Lower leg skin (tissue), 3 donors: ENCODE measurements at regions not wholly inside any gene's neighbourhood (a gene's known extent, or its start where the extent isn't known, plus 50 kb on each side); places are given as distances from the start of the nearest gene placed in this dataset.

Source experiments
- POLR2A ChIP-seq, 2 donors: fragments of 450-650 bp; IDR thresholded peaks; one replicate each; pipeline ENCODE4 v1.6.1; 2016 to 2017; ENCODE audit warnings: antibody characterized with exemption in 2 of 2, mild to moderate bottlenecking in 1 of 2, moderate library complexity in 1 of 2
- TF ChIP-seq, protein P1 (sequence below), 3 donors: fragments of 450-650 bp; IDR thresholded peaks; one replicate each; pipeline ENCODE4 v1.5.1; 2016; ENCODE audit warnings: antibody characterized with exemption in 3 of 3, mild to moderate bottlenecking in 3 of 3, moderate library complexity in 2 of 3

DNA sequence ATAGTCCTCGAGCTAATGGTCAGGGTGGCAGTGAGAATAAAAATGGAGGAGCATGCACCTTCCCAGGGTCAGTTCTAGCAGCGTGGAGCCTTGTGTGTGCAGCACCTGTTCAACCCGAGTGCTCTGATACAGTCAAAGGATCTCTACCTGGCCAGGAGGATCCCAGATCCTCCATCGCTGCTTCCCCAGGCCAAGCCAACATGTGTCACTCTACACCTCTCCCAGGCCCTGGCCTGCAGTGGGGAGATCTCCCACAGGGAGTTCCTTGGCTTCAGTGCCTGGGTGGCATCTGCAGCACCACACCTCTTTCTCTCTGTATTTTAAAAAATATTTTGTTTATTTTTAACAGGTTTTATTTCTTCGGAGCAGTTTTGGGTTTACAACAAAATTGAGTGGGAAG is 414.8 kb upstream of the C2CD4B start:
- TF ChIP-seq, protein P1, sequence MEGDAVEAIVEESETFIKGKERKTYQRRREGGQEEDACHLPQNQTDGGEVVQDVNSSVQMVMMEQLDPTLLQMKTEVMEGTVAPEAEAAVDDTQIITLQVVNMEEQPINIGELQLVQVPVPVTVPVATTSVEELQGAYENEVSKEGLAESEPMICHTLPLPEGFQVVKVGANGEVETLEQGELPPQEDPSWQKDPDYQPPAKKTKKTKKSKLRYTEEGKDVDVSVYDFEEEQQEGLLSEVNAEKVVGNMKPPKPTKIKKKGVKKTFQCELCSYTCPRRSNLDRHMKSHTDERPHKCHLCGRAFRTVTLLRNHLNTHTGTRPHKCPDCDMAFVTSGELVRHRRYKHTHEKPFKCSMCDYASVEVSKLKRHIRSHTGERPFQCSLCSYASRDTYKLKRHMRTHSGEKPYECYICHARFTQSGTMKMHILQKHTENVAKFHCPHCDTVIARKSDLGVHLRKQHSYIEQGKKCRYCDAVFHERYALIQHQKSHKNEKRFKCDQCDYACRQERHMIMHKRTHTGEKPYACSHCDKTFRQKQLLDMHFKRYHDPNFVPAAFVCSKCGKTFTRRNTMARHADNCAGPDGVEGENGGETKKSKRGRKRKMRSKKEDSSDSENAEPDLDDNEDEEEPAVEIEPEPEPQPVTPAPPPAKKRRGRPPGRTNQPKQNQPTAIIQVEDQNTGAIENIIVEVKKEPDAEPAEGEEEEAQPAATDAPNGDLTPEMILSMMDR (IDR thresholded peaks at IDR 0.05), result no peak
- no peak for TF ChIP-seq POLR2A (IDR thresholded peaks at IDR 0.05)
